Lower leg skin (tissue), 3 donors: ENCODE measurements at regions not wholly inside any gene's neighbourhood (a gene's known extent, or its start where the extent isn't known, plus 50 kb on each side); places are given as distances from the start of the nearest gene placed in this dataset.

Source experiments
- POLR2A ChIP-seq, 2 donors: fragments of 450-650 bp; IDR thresholded peaks; one replicate each; pipeline ENCODE4 v1.6.1; 2016 to 2017; ENCODE audit warnings: antibody characterized with exemption in 2 of 2, mild to moderate bottlenecking in 1 of 2, moderate library complexity in 1 of 2
- TF ChIP-seq, protein P1 (sequence below), 3 donors: fragments of 450-650 bp; IDR thresholded peaks; one replicate each; pipeline ENCODE4 v1.5.1; 2016; ENCODE audit warnings: antibody characterized with exemption in 3 of 3, mild to moderate bottlenecking in 3 of 3, moderate library complexity in 2 of 3

DNA sequence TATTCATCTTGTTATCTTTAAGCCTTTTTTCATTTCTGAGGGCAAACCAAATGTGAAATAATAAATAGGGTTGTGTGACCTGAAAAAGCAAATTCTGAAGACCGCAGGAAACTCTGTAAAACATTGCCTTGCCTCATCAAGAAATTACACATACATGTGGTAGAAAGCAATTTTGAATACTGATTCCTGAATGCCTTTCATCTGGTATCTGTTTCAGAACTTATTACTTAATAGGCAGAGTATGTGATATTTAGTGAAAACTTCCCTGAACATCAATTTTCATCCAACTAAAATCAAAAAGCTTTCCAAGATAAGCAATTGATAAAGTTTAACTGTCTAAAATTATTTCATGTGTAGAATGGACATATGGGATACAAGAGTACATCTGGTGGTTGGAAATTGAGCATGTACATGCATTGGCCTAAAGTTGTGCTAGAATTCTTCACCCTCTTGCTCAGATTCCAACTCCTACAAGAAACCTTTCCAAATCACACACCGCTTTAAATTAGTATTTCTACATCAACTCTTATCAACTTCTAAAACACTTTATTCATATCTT lies 606.0 kb upstream of the LCORL start:
- TF ChIP-seq, protein P1, sequence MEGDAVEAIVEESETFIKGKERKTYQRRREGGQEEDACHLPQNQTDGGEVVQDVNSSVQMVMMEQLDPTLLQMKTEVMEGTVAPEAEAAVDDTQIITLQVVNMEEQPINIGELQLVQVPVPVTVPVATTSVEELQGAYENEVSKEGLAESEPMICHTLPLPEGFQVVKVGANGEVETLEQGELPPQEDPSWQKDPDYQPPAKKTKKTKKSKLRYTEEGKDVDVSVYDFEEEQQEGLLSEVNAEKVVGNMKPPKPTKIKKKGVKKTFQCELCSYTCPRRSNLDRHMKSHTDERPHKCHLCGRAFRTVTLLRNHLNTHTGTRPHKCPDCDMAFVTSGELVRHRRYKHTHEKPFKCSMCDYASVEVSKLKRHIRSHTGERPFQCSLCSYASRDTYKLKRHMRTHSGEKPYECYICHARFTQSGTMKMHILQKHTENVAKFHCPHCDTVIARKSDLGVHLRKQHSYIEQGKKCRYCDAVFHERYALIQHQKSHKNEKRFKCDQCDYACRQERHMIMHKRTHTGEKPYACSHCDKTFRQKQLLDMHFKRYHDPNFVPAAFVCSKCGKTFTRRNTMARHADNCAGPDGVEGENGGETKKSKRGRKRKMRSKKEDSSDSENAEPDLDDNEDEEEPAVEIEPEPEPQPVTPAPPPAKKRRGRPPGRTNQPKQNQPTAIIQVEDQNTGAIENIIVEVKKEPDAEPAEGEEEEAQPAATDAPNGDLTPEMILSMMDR (IDR thresholded peaks at IDR 0.05): no peak
- no peak for TF ChIP-seq POLR2A (IDR thresholded peaks at IDR 0.05)
